ENCODE measurements at regions not wholly inside any gene's neighbourhood (a gene's known extent, or its start where the extent isn't known, plus 50 kb on each side); places are given as distances from the start of the nearest gene placed in this dataset.

DNA sequence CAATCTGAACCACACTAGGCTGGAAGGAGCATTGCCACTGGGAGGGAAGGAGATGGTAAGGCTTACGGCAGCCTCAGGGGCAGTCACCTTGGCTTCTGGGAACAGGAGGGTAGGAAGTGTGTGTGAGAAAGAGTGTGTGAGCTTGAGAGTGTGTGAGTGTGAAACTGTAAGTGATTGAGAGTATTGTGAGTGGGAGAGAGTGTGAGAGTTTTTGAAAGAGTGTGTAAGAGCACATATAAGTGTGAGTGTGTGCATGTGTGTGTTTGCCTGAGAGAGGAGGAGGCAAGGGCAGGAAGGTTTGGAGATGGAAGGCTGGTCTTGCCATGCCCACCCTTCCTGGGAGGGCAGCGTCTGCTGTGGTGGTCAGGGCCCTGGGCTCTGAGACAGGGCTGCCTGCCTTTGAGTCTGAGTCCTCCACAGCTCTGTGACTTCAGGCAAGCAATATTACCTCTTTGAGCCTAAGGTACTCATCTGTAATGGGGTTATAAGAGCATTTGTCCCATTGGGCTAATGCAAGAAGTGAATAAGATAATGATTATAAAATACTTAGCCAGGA is 51.9 kb upstream of the BOD1 start (continued):
- TF ChIP-seq, protein P1, sequence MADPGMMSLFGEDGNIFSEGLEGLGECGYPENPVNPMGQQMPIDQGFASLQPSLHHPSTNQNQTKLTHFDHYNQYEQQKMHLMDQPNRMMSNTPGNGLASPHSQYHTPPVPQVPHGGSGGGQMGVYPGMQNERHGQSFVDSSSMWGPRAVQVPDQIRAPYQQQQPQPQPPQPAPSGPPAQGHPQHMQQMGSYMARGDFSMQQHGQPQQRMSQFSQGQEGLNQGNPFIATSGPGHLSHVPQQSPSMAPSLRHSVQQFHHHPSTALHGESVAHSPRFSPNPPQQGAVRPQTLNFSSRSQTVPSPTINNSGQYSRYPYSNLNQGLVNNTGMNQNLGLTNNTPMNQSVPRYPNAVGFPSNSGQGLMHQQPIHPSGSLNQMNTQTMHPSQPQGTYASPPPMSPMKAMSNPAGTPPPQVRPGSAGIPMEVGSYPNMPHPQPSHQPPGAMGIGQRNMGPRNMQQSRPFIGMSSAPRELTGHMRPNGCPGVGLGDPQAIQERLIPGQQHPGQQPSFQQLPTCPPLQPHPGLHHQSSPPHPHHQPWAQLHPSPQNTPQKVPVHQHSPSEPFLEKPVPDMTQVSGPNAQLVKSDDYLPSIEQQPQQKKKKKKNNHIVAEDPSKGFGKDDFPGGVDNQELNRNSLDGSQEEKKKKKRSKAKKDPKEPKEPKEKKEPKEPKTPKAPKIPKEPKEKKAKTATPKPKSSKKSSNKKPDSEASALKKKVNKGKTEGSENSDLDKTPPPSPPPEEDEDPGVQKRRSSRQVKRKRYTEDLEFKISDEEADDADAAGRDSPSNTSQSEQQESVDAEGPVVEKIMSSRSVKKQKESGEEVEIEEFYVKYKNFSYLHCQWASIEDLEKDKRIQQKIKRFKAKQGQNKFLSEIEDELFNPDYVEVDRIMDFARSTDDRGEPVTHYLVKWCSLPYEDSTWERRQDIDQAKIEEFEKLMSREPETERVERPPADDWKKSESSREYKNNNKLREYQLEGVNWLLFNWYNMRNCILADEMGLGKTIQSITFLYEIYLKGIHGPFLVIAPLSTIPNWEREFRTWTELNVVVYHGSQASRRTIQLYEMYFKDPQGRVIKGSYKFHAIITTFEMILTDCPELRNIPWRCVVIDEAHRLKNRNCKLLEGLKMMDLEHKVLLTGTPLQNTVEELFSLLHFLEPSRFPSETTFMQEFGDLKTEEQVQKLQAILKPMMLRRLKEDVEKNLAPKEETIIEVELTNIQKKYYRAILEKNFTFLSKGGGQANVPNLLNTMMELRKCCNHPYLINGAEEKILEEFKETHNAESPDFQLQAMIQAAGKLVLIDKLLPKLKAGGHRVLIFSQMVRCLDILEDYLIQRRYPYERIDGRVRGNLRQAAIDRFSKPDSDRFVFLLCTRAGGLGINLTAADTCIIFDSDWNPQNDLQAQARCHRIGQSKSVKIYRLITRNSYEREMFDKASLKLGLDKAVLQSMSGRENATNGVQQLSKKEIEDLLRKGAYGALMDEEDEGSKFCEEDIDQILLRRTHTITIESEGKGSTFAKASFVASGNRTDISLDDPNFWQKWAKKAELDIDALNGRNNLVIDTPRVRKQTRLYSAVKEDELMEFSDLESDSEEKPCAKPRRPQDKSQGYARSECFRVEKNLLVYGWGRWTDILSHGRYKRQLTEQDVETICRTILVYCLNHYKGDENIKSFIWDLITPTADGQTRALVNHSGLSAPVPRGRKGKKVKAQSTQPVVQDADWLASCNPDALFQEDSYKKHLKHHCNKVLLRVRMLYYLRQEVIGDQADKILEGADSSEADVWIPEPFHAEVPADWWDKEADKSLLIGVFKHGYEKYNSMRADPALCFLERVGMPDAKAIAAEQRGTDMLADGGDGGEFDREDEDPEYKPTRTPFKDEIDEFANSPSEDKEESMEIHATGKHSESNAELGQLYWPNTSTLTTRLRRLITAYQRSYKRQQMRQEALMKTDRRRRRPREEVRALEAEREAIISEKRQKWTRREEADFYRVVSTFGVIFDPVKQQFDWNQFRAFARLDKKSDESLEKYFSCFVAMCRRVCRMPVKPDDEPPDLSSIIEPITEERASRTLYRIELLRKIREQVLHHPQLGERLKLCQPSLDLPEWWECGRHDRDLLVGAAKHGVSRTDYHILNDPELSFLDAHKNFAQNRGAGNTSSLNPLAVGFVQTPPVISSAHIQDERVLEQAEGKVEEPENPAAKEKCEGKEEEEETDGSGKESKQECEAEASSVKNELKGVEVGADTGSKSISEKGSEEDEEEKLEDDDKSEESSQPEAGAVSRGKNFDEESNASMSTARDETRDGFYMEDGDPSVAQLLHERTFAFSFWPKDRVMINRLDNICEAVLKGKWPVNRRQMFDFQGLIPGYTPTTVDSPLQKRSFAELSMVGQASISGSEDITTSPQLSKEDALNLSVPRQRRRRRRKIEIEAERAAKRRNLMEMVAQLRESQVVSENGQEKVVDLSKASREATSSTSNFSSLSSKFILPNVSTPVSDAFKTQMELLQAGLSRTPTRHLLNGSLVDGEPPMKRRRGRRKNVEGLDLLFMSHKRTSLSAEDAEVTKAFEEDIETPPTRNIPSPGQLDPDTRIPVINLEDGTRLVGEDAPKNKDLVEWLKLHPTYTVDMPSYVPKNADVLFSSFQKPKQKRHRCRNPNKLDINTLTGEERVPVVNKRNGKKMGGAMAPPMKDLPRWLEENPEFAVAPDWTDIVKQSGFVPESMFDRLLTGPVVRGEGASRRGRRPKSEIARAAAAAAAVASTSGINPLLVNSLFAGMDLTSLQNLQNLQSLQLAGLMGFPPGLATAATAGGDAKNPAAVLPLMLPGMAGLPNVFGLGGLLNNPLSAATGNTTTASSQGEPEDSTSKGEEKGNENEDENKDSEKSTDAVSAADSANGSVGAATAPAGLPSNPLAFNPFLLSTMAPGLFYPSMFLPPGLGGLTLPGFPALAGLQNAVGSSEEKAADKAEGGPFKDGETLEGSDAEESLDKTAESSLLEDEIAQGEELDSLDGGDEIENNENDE (IDR thresholded peaks at IDR 0.05; ENCODE audit: insufficient replicate concordance, low read length) = no peak
- no peak for TF ChIP-seq MAFK (IDR thresholded peaks at IDR 0.05; ENCODE audit: low read depth, low read length)
- no peak for TF ChIP-seq PHF8 (conservative IDR thresholded peaks at IDR 0.05; ENCODE audit: low read depth, low read length)
- no peak for TF ChIP-seq TBP (IDR thresholded peaks at IDR 0.05; ENCODE audit: low read depth, low read length)
- TF ChIP-seq ZNF274 (IDR thresholded peaks at IDR 0.05; ENCODE audit: borderline replicate concordance, extremely low read depth, low read length) = no peak
- TF ChIP-seq CBX5 (IDR thresholded peaks at IDR 0.05; ENCODE audit: low read depth, low read length) = no peak
- TF ChIP-seq ATF2 (IDR thresholded peaks at IDR 0.05; ENCODE audit: low read length) = no peak
- TF ChIP-seq KDM1A (IDR thresholded peaks at IDR 0.05; ENCODE audit: borderline replicate concordance, low read length) = no peak
- no peak for TF ChIP-seq SRF (IDR thresholded peaks at IDR 0.05; ENCODE audit: low read depth, low read length)
- no peak for TF ChIP-seq SIX5 (IDR thresholded peaks at IDR 0.05; ENCODE audit: low read depth, low read length)
